Gastrocnemius medialis (tissue), 4 donors: ENCODE measurements at regions not wholly inside any gene's neighbourhood (a gene's known extent, or its start where the extent isn't known, plus 50 kb on each side); places are given as distances from the start of the nearest gene placed in this dataset.

Source experiments
- ATAC-seq, 2 donors: fragments of 150-250 bp; one replicate each; pipeline ENCODE4 v1.9.1; 2016
- DNase-seq, 2 donors: peaks; one replicate each; pipeline ENCODE4 v3.0.0-alpha.2; 2019
- H3K27ac ChIP-seq, 4 donors: fragments of 200-600 bp; sonication (generic); 1 replicate in 1 of 4; 2 replicates in 3 of 4; pipeline ENCODE4 v1.5.1; 2016 to 2018; ENCODE audit warnings: mild to moderate bottlenecking in 2 of 4, moderate library complexity in 1 of 4
- H3K27me3 ChIP-seq, 3 donors: fragments of 200-600 bp; sonication (generic) in 2 of 3; 1 replicate in 1 of 3; 2 replicates in 2 of 3; pipeline versions ENCODE4 v1.5.1 to v1.6.0; 2016 to 2019; ENCODE audit warnings: mild to moderate bottlenecking in 1 of 3, moderate library complexity in 1 of 3
- H3K36me3 ChIP-seq, 2 donors: fragments of 200-600 bp; sonication (generic) in 1 of 2; one replicate each; pipeline ENCODE4 v1.5.1; 2017 to 2018
- H3K4me1 ChIP-seq, 2 donors: fragments of 200-600 bp; sonication (generic) in 1 of 2; one replicate each; pipeline ENCODE4 v1.5.1; 2016 to 2017; ENCODE audit warnings: mild to moderate bottlenecking in 2 of 2
- H3K4me3 ChIP-seq, 4 donors: fragments of 200-600 bp; sonication (generic) in 3 of 4; 1 replicate in 1 of 4; 2 replicates in 3 of 4; pipeline ENCODE4 v1.5.1; 2016 to 2019; ENCODE audit warnings: mild to moderate bottlenecking in 2 of 4
- H3K9me3 ChIP-seq, 3 donors: fragments of 200-600 bp; sonication (generic) in 2 of 3; 1 replicate in 1 of 3; 2 replicates in 2 of 3; pipeline ENCODE4 v1.5.1; 2016 to 2019
- POLR2A ChIP-seq, 2 donors: fragments of 450-650 bp; IDR thresholded peaks; one replicate each; pipeline ENCODE4 v1.6.1; 2017; ENCODE audit warnings: antibody characterized with exemption in 2 of 2, mild to moderate bottlenecking in 2 of 2, moderate library complexity in 2 of 2
- in situ Hi-C, 4 donors: fragments of 200-750 bp; cut with MboI; loops; one replicate each; pipeline versions ENCODE4 v1.15.0 to v1.8.0; 2017; ENCODE audit warnings: low sequenced_read_pairs in 4 of 4
- intact Hi-C: fragments of 100-400 bp; cut with DNase I; formaldehyde crosslinking; loops from one replicate; pipeline ENCODE4 v1.15.1; 2023; ENCODE audit warnings: low total_unique reads
- TF ChIP-seq, protein P1 (sequence below), 5 experiments: fragments of 450-650 bp in 3 of 5; fragments of 200-600 bp in 2 of 5; sonication (generic) in 2 of 5; IDR thresholded peaks in 4 of 5; conservative IDR thresholded peaks in 1 of 5; 1 replicate in 4 of 5; 2 replicates in 1 of 5; pipeline ENCODE4 v1.5.1; 2016 to 2019; ENCODE audit warnings: antibody characterized with exemption in 5 of 5, mild to moderate bottlenecking in 3 of 5, moderate library complexity in 3 of 5

DNA sequence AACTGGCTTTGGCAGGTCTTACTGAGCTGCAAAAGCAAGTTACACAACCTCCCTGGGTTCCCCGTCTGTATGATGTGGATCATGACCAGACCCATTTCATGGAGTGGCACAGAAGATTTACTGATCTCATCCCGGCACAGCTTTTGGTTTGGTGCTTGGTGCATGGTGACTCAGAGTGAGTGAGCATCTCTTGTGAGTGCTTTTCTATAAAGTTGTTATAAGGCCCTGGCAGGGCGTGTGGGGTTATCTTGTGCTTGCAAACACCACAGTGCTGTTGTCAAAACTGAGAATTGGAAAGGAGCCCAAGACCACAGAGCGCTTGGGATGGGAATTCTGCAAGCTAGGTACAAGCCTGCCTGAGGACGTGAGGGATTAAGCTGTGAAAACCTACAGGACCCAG is 425.2 kb downstream of the GADD45G start:
- no peaks in the 10 kb centered on the region for H3K36me3 ChIP-seq
- no peak overlapping the region for H3K27ac ChIP-seq
- in situ Hi-C loops (no loop called here), intact Hi-C loops (loop anchor here (10.0 kb wide), 1 partner anchor 235 kb away; no protein-coding TSS in a partner anchor)
- no peaks in the 10 kb centered on the region for H3K27me3 ChIP-seq
- TF ChIP-seq, protein P1, sequence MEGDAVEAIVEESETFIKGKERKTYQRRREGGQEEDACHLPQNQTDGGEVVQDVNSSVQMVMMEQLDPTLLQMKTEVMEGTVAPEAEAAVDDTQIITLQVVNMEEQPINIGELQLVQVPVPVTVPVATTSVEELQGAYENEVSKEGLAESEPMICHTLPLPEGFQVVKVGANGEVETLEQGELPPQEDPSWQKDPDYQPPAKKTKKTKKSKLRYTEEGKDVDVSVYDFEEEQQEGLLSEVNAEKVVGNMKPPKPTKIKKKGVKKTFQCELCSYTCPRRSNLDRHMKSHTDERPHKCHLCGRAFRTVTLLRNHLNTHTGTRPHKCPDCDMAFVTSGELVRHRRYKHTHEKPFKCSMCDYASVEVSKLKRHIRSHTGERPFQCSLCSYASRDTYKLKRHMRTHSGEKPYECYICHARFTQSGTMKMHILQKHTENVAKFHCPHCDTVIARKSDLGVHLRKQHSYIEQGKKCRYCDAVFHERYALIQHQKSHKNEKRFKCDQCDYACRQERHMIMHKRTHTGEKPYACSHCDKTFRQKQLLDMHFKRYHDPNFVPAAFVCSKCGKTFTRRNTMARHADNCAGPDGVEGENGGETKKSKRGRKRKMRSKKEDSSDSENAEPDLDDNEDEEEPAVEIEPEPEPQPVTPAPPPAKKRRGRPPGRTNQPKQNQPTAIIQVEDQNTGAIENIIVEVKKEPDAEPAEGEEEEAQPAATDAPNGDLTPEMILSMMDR (IDR thresholded peaks at IDR 0.05 in 4 of 5, conservative IDR thresholded peaks at IDR 0.05 in 1 of 5) = no peak
- no peak for TF ChIP-seq POLR2A (IDR thresholded peaks at IDR 0.05)
- no peaks in the 10 kb centered on the region for H3K9me3 ChIP-seq
- no peak for DNase-seq
- H3K4me3 ChIP-seq = no peak overlapping the region
- ATAC-seq = no peak
- H3K4me1 ChIP-seq = peaks cover 4 to 5% of the 10 kb centered on the region in 2 donors

DNA sequence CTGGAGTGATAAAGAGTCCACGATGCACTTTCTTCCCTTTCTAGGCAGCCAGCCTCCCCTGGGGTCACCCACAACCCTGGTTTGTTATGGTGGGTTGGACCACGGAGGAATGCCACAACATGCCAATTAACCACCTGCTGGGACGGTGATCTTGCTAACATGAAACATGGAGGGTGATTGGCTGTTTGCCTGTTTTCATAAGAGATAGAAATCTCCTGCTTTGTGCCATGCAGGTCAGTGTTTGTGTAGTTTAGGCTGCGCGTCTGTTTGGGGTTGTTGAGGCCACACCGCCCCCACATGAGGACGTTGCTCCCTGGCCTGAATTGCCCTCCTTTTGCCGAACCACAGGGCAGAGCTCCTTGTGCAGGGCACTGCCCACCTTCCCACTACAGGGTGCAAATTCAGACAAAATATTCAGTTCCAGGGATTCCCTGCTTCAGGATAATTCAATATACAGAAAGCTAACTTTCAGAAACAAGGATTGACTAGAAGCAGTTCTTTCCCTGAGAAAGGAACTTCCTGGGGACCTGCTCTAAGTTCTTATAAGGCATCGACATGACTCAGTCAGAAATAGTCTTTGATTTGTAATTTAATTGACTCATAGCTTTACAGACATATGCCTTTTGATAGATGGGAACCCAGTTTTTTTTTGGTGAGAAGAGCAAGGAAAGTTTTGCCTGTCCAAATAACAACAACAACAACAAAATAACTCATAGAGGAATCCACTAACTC is 427.6 kb downstream of the GADD45G start:
- no peak for TF ChIP-seq POLR2A (IDR thresholded peaks at IDR 0.05)
- no peak overlapping the region for H3K27ac ChIP-seq
- no peaks in the 10 kb centered on the region for H3K9me3 ChIP-seq
- H3K4me3 ChIP-seq = no peak overlapping the region
- H3K27me3 ChIP-seq = no peaks in the 10 kb centered on the region
- in situ Hi-C loops (no loop called here), intact Hi-C loops (loop anchor here (10.0 kb wide), 1 partner anchor 238 kb away; no protein-coding TSS in a partner anchor)
- ATAC-seq (no peak), DNase-seq (no peak)
- H3K4me1 ChIP-seq = no peaks in the 10 kb centered on the region
- no peaks in the 10 kb centered on the region for H3K36me3 ChIP-seq

DNA sequence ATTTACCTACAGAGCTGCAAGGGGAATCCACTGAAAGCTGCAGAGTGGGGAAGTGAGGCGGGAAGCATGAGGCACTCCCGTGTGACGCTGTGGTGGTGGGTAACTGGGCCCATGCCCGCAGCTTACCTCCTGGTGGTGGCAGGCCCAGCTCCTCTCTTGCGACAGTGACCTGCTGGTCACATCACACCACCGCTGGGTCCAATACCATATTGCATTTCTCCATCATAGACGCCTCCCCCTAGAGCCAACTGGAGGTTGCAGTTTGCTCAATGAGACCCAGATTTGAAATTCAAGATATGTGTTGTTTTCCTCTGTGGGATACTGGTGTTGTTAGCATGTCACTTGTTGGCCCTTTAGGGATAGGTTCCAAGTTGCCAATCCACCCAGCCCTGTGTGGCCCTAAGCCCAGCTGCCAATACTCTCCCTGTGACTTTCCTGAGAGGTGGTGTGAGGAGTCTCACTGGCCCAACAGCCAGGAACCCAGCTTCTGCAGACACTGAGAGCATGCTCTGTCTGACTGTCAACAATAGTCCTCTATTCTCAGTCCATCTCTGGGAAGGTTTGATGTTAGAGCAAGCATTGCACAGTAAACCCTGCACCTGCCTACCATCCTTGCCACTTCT is 428.3 kb downstream of the GADD45G start:
- no peak overlapping the region for H3K4me3 ChIP-seq
- DNase-seq (no peak), ATAC-seq (no peak)
- H3K36me3 ChIP-seq = no peaks in the 10 kb centered on the region
- TF ChIP-seq, protein P1 (IDR thresholded peaks at IDR 0.05 in 4 of 5, conservative IDR thresholded peaks at IDR 0.05 in 1 of 5) = no peak
- TF ChIP-seq POLR2A (IDR thresholded peaks at IDR 0.05) = no peak
- H3K9me3 ChIP-seq = no peaks in the 10 kb centered on the region
- no peaks in the 10 kb centered on the region for H3K27me3 ChIP-seq
- no peaks in the 10 kb centered on the region for H3K4me1 ChIP-seq
- intact Hi-C loops = loop anchor here (10.0 kb wide), 1 partner anchor 238 kb away; no protein-coding TSS in a partner anchor
- in situ Hi-C loops = no loop called here
- no peak overlapping the region for H3K27ac ChIP-seq

DNA sequence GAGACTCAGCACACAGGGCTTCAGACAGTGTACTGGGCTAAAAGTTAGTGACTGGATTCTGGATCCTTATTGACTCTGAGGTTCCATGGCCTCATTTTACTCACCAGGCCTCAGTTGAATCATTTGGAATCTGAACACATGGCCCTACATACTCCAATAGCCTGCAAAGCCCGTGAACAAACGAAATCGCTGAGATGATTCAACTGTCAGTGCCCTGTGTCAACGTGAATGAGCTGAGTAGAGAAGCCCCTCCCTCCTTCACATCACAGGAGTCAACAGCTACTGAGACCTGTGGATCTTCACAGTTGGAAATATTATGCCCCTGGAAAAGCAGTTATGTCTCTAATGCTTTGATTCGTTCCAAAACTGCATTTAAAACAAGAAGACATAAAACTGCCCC is 429.3 kb downstream of the GADD45G start:
- H3K4me1 ChIP-seq = no peaks in the 10 kb centered on the region
- no peak for ATAC-seq
- in situ Hi-C loops = no loop called here
- DNase-seq = no peak
- no peaks in the 10 kb centered on the region for H3K27me3 ChIP-seq
- intact Hi-C loops = loop anchor here (10.0 kb wide), 1 partner anchor 239 kb away; no protein-coding TSS in a partner anchor
- no peak overlapping the region for H3K27ac ChIP-seq
- no peak overlapping the region for H3K4me3 ChIP-seq
- no peaks in the 10 kb centered on the region for H3K9me3 ChIP-seq
- H3K36me3 ChIP-seq = no peaks in the 10 kb centered on the region
- no peak for TF ChIP-seq POLR2A (IDR thresholded peaks at IDR 0.05)
- TF ChIP-seq, protein P1 (IDR thresholded peaks at IDR 0.05 in 4 of 5, conservative IDR thresholded peaks at IDR 0.05 in 1 of 5) = no peak

DNA sequence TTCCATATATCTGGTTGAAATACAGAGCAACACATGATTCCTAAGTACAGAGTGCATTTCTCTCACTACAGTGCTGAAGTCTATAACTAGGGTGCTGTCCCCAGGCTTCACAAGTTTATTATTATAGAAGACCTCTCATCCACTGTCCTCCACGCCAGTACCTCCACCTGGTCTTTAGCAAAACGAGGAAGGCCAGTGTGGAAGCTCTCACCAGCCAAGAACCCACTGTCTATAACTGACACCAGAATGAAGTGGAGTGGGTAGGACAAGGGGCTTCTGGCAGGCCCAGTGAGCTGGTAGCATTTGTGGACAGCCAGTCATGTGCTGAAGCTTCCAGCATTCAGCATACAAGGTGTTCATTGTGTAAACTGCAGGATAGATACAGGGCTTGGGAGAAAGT is 430.7 kb downstream of the GADD45G start:
- H3K36me3 ChIP-seq = no peaks in the 10 kb centered on the region
- TF ChIP-seq, protein P1 (IDR thresholded peaks at IDR 0.05 in 4 of 5, conservative IDR thresholded peaks at IDR 0.05 in 1 of 5) = no peak
- TF ChIP-seq POLR2A (IDR thresholded peaks at IDR 0.05) = no peak
- DNase-seq (no peak), ATAC-seq (no peak)
- H3K4me3 ChIP-seq = no peak overlapping the region
- H3K4me1 ChIP-seq = no peaks in the 10 kb centered on the region
- no peak overlapping the region for H3K27ac ChIP-seq
- no peaks in the 10 kb centered on the region for H3K27me3 ChIP-seq
- H3K9me3 ChIP-seq = no peaks in the 10 kb centered on the region
- intact Hi-C loops (loop anchor here (10.0 kb wide), 1 partner anchor 241 kb away; no protein-coding TSS in a partner anchor), in situ Hi-C loops (no loop called here)
